Epidermal melanocyte (primary cell): ENCODE measurements at regions not wholly inside any gene's neighbourhood (a gene's known extent, or its start where the extent isn't known, plus 50 kb on each side); places are given as distances from the start of the nearest gene placed in this dataset.
A peak's percentile ranks its signal among the peaks of the same experiment; 100 is the strongest.
"Not testable (repeated sequence)": the region's sequence is repeated elsewhere in the genome, so short reads cannot be mapped to it uniquely, and the experiment has no call there.

ENCODE experiments used
- DNase-seq: peaks from one replicate; pipeline ENCODE4 v3.0.0; 2011; ENCODE audit warnings: low spot score; ENCODE audit not compliant: insufficient read length

DNA sequence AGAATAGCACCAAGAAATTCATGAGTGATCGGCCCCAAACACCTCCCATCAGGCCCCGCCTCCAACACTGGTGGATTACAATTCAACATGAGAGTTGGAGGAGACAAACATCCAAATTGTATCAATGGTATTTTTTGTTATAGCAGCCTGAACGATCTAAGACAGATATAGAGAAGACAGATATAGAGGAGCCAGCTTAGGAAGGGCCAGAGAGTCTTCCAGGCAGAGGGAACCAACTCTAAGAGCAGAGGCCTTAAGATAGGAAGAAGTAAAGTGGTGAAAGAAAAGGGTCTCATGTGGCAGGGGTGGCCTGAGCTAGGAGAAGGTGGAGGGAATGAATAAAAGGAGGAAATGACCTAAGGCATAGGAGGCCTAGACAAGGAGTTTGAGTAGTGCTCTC lies 158.8 kb upstream of the TBL1XR1 start:
- DNase-seq = no peak

DNA sequence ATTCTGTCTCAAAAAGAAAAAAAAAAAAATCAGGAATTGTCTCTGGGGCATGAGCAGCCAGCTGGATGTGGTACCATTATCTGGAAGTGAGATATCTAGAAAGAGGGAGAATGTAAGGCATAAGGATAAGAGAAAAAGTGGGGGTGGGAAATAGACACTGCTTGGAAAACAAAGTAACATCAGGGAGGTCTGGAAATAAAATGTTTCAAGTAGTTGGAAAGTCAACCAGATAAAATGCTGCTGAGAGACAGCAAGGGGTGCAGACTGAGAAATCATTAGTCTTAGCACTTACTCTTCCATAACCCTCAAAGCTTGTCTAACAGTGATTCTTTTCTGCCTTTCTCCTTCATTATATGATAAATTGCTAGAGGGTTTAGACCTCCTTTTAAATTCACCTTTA lies 159.7 kb upstream of the TBL1XR1 start:
- DNase-seq = no peak

DNA sequence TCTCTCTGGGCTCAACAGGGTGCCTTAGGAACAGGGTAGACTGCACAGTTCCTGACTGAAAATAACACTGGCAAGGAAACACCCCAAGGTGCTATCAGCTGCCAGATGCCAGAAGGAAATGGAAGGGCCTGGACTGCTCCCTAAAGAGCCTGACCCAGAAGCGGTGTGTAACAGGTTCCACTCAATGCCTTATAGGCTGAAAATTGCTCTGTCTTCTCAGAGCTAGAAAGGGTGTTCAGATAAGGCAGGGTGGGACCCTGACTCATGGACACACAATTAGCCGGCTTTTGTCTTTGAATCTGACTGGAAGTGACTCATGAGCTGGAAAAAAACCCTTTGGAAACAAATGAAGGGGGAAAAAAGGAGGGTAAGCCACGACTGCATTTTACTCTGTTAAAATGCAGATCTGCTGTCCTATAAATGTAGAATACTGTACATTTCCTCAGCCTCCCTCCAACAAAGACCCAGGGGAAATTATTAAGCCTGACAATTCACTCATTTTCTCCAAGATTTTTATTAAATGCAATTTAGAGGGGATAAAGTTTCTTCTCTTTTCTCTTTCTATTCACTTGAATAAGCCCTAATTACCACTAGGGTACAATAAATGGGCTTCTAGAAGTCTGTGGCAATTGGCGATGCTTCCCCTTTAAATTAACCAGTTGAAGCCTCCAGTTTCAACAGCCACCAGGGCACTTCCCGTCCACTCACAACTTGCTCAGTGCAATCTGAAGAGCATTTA lies 160.2 kb upstream of the TBL1XR1 start:
- no peak for DNase-seq

DNA sequence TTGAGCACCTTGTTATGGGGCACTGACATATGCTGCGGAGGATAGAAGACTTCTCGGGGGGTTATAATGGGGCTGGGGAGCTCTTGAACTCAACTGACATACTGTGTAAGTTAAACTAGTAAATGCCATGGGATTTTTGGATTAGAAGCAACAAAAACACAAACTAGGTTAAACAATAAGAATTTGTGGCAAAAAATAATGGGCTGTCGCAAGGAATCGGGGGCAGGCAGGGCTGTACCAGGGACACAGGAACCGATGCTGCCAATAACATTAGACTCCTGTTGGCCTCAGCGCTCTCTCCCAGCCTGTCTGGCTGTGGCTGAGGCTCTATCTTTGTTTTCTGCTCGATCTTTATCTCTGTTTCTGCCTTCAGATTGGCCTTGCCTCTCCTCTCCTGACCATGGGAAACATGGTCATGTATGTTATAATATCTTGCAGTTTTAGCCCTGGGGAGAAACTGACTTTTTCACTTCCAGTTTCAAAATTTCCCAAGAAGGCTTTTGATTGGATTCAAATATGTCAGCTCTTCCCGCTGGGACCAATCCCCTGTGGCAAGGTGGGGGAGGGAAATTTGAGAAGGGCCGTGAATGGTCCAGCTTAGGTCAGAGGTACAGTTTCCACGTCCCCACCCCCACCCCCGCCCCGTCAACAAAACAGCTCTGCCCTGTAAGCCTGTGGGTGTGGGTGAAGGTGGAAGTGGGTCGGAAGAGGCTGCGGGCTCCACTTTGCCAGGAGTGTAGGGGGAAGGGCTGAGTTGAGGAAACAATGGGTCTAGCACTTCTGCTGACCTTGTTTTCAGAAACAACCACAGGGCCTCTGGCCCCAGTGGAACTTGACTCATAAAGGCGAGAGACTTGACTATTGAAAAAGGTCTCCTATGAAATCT lies 161.1 kb upstream of the TBL1XR1 start:
- DNase-seq = peak; percentile 67

DNA sequence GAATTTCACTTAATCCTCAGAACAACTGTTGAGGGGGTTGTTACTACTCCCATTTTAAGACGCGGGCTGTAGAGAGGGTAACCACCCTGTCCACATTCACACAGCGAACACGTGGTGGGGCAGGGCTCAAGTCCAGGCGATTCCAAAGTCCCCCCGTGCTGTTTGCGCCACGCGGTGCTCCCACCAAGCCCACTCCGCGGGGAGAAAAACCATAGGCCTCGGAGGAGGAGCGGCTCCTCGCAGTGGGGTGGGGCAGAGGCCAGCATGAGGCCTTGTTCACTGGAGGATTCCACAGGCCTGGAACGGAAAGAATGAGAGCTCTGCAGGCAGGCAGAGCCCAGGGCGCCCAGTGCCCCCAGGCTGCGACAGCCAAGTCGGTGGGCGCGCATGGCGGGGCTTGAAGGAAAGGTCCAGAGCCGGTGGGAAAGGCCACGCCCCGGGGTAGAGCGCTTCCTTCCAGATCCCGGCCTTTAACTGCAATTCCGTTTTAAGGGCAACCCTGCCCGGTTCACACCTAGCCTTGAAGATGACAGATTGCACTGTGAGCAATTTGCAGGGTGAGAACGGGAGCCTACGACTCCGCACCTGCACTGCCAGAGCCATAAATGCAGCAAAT lies 161.8 kb upstream of the TBL1XR1 start:
- DNase-seq = no peak

DNA sequence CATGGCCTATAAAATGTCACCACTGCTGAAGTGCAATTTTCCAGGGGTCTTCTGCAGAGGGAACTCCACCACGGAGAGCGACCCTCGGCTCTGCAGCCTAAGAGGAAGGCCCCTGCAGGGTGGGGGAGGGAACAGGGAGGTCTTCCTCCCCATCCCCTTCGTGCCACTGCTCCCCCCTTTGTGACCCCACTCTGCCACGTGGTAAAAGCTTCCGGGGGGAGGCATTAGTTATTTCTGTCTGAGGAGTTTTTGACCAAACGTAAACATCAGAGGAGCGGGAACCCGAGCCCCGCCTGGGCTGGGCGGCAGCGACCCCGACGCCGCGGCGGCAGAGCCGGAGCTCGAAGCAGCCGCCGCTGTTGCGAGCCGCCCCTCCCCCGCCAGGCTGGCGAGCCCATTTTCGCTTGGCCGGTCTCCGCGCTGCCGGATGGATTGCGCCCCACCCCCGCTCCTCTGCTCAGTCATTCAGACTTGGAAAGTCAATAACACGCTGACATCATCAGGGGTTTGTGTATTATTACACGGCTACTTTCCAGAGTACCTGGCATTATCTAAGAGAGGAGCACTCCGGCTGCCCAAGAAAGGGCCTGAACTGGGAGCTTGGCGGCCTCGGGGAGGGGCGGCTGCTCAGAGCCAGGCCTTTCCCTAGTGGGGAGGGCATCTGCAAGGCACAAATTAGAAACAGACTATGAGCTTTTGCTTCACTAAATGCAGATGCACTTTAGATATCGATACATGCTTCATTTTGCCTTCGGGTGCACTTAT lies 162.5 kb upstream of the TBL1XR1 start:
- DNase-seq = peak; percentile 94

DNA sequence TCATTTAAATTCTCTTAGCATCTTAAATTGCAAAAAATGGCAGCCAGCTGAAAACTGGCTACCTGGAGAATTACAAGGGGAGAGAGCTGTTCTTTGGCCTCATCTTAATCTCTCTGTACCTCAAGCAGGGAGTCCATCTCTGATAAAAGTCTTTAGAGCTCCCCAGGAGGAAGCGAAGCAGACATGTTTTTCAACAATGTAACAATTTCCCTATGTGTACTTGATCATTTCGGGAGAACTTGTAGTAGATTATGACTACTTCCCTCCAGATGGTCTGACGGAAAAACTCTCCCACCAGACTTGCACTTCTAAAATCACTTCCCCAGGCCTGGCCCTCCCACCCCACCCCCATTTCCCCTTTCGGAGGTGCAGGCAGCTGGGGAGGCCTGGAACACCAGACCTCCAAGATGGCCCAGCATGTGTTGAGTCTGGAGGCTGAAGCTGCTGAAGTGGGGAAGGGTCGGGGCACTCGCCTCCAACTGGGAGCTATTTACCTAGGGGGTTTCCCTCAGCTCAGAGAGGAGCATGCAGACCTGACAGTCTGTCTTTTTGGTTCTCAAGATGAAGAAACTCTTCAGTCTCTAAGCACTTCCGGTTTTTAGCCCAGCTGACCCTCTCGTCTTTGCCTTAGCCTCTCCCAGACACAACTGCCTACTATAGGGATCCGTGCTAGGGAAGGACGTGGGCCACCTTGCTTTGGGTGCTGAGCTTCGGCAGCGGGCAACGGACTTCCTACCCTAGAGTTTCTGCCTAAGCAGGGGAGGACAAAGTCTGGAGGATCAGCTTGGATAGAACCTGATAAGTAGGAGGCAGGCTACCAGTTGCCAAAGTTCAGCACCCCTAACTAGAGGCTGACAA lies 164.0 kb upstream of the TBL1XR1 start:
- DNase-seq = no peak

DNA sequence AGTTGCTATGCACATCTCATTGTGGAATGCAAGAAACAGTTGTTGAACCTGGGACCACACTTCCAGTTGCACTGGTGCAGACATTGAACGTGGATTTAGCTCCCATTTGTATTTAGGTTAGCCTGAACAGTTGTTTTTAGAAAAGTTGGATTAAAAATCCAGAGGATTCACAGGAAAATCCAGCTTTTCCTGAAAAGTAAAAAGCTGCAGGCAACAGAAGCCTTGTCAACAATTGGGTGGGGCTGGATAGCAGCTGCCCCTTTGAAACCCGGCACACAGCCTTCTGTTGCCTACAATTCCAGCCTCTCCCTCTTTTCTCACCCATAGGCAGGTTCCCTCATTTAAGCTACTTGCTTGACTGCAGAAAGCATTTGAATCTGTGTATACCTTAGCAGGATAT lies 165.3 kb upstream of the TBL1XR1 start:
- DNase-seq = no peak

DNA sequence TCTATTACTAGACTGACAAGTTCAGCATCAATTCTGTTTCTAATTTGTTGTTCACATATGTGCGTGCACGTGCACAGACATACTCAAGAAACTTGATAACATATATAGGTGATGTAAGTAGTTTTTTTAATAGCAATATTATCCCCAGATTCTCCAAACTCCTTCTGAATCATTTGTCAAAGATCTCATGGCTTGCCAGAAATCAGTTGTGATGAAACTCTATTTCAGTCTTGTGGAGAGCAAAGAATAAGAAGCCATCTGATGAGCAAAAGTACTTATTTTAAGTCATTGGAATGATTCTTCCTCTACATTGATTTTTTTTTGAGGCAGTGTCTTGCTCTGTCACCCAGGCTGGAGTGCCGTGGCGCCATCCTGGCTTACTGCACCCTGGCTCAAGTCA lies 167.0 kb upstream of the TBL1XR1 start:
- no peak for DNase-seq

DNA sequence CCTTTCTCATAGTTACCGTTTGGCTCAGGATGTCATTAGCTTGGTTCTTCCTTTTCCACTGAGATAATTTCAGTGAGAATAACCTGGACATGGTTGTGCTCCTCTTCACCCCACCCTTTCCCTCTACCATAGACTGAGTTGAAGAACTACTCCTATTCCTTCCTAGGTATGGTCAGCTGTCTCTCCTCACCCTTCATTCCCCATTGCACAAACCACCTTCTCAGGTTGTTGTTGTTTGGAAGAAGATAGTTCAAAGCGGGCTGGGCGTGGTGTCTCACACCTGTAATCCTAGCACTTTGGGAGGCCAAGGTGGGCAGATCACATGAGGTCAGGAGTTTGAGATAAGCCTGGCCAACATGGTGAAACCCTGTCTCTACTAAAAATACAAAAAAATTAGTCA lies 168.0 kb upstream of the TBL1XR1 start:
- not testable (repeated sequence) for DNase-seq

DNA sequence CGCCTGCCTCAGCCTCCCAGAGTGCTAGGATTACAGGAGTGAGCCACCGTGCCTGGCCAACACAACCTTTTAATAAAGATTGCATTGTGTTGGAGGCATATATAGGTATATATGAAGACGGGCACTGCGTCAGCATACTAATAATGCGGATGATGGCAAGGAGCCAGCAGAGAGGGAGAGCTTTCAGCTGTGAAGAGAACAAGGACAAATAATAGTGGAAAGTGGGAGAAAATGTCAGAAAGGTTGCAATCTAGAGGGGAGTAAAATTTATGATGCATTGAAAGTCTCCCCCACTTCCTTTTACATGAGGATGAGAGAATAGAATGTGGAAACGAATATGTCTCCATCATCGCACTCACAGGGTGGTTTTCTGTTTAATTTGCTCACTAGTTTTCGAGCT lies 170.5 kb upstream of the TBL1XR1 start:
- no peak for DNase-seq

DNA sequence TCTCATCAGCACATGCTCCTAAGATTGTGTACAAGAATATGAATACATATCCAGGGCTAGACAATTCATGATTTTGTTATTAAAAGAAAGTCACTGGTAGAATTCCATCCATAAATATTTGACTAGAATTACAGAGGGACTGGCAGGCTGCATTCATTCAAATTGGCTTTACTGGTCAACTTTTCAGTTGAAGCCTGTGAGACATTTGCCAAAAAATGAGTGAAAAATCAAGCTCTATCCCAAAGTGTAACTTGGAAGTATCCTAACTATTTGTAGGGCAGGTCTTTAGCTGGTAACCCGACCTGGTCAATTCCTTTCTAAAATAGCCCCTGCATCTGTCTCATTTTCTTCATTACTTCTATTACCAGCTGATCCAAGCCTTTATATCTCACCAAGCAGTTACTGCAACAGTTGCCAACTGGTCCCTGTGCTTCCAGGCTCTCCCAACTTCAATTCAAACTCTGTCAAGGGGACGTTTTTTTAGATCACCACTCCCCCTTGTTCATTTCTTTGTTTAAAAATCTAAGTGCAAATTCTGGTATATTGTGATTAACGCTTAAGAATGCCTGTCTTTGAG lies 173.1 kb upstream of the TBL1XR1 start:
- DNase-seq = no peak

DNA sequence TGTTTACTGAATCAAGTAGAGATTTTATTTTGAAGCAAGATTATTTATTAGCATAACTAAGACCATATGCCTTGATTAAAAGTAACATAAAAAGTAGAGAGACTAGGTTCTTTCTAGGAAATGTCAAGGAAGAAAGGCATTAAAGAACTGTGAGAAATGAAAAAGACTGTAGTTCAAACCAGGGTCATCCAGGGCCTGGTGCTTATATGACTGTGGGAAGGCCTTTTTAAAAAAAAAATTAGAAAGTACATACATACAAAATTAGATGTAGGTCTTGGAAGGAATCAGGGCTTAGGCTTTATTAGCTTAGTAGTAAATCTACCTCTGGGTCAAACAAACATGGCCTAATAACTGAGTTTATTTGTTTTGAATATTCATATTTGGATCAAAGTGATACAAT lies 173.9 kb upstream of the TBL1XR1 start:
- no peak for DNase-seq

DNA sequence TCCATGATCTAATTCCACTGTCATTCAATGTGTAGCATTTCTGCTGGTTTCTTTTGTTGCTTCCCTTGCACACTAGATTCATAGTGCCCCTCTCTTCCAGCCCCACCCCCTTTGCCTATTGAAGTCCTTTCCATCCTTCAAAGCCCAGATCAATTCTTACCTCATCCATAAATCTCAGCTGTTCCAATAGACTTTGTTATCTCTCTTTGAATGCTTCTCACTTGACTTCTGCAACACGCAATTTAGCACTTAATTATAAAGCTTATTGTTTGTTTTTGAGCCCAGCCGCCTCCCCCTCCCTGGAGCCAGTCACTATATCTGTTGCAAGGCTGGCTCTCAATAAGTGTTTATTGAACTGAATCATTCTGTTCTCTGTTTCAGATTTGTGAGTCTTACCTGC lies 174.6 kb upstream of the TBL1XR1 start:
- DNase-seq = no peak

DNA sequence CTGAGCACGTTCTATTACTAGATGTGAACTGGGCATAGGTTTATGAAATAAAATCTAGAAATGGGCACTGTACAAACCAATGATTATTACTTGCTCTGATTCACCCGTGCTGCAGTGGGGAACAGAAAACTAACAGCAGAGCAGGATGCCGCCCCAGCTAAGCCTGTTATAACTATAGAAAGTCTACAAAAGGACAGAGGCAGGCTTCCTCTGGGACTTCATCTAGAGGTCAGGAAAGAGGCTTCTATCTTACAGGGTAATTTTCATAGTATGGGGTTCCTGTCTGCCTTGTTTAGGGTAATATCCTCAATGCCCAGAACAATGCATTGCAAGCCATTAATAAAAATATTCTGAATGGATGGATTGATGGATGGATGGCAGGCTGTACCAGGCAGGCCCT lies 177.0 kb upstream of the TBL1XR1 start:
- DNase-seq = no peak

DNA sequence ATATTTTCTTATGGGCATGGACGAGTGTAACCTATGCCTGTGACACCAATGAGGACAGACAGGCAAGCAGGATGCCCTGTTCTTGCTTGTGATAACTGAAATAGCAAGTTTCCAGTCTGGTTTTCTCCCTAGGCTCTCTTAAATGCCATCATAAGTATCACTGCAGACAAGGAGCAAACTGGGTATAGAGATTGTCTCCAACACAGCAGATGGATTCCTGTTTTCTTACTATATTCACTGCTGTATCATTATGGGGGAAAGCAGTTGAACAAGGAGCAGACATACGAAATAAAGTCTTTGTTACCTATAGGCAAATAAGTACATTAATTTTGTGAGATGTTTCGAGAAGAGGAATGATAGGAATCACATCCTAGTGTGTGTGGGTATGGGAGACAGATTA lies 178.0 kb upstream of the TBL1XR1 start:
- DNase-seq = no peak

DNA sequence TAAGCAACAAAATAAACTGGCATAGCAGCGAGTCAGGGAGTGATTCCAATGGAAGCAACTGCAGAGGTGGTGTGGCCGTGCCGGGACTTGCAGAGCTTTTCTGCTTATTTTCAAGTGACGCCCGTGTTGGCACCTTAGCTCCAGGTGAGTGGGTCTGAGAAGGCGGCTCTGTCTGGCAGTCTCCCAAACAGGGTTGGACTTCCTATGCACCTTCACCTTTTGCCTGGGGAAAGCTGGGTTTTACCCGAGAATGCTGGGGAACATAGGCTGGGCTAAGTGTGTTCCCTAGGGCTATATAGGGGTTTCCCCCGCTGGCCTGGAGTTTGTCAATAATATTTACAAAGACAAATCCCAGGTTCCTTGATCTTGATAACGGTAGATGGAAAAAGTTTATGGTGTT lies 179.9 kb upstream of the TBL1XR1 start:
- DNase-seq = no peak

DNA sequence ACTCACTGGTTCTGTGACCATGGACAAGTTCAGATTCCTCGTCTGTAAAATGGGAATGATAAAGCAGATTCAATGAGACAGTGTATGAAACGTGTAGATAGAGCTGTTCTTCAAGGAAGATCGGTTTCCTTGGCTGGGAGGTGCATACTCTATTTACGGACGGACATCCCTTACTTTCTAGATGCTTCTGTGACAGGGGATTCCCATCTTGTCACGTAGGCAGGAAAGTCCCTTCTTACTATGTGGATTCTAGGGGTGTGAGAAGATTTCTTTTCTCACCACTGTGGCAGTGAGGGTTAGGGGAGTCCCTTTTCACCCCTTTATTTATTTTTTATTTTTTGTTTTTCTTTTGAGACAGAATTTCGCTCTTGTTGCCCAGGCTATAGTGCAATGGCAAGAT lies 180.9 kb upstream of the TBL1XR1 start:
- no peak for DNase-seq

DNA sequence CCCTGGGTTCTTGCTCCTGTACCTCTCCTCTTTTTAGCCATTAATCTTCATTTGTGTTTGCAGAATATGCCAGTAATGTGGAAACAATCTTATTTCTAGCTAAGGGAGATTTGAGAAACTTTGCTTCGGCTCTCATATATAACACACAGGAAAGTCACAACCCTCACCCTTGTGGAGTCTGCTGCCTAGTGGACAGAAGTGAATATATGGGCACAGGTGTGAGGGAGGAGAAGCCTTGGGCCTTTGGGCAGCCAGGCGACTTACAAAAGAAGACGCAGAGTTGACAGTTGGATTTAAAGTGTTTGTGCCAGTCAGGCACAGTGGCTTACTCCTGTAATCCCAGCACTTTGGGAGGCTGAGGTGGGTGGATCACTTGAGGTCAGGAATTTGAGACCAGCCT lies 181.8 kb upstream of the TBL1XR1 start:
- no peak for DNase-seq

DNA sequence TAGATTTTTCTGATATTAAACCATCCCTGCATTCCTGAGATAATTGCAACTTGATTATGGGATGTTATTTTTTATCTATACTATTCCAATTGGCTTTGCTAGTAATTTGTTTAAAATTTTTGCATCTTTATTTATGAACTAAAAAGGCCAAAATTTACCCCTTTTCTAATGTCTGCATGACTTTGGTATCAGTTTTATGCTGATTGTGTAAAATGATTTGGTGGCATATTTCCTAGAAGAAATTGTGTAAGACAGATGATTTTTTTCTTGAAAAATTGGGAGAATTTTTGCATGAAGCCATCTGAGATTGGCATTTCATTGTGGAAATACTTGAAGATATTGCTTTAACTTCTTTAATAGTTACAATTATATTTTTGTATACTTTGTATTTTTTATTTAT lies 183.8 kb upstream of the TBL1XR1 start:
- no peak for DNase-seq
